GM21381 (cell line): ENCODE measurements at regions not wholly inside any gene's neighbourhood (a gene's known extent, or its start where the extent isn't known, plus 50 kb on each side); places are given as distances from the start of the nearest gene placed in this dataset.
"Not testable (repeated sequence)": the region's sequence is repeated elsewhere in the genome, so short reads cannot be mapped to it uniquely, and the experiment has no call there.

ENCODE experiments used
- ATAC-seq: cut with Tn5 transposase; IDR thresholded peaks from one replicate; pipeline ENCODE4 v1.9.1; 2021; ENCODE audit warnings: mild to moderate bottlenecking, moderate library complexity; ENCODE audit not compliant: unreplicated experiment

GRCh38 chr2:217360111-217360510, 500.2 kb upstream of the TNP1 start:
- ATAC-seq = no peak

- no peak for ATAC-seq
Observed at GRCh38 chr2:217357886-217358620, 498.2 kb upstream of the TNP1 start.

DNA sequence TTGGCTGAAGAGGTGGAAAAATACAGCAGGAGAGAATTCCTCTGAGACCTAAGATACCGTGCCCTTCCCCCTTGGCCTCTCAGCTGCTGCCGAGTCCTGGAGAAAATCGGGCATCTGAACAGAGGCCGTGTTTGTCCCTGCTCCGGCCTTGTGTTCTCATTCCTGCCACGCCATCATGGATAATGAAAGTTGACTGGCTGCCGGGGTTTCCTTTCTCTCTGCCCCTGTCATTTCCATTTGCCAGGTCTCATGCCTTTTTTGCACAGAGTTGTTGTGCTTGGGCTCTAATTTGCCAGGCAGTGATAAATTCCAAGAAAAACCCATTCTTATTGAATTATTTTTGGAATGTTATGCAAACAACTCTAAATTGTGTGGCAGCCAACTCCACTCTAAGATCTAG, 496.9 kb upstream of the TNP1 start:
- ATAC-seq = no peak

DNA sequence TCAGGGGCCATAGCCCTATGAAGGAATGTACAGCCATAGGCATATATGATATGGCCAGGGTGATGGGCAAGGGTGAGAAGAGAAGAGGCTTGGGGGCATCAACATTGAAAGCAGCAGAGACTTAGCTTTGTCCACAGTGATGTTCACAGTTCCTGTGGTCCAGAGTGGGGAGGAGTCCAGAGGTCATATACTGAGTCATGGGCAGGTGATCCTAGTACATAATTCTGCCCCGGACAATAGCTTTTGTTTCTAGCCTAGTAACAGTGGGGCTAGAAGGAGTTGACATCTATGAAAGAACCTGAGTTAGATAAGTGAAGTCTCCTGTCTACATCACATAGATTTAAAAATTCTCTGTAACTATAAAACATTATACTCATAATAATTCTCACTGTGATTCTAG, 496.3 kb upstream of the TNP1 start:
- ATAC-seq = no peak

- ATAC-seq = no peak
Observed at GRCh38 chr2:217353591-217353990, 493.7 kb upstream of the TNP1 start.

GRCh38 chr2:217351378-217351777, 491.5 kb upstream of the TNP1 start:
- ATAC-seq = no peak

- ATAC-seq = no peak
Observed at GRCh38 chr2:217349251-217349650, 489.4 kb upstream of the TNP1 start.

- not testable (repeated sequence) for ATAC-seq
Observed at GRCh38 chr2:217347630-217348029, 487.8 kb upstream of the TNP1 start.

DNA sequence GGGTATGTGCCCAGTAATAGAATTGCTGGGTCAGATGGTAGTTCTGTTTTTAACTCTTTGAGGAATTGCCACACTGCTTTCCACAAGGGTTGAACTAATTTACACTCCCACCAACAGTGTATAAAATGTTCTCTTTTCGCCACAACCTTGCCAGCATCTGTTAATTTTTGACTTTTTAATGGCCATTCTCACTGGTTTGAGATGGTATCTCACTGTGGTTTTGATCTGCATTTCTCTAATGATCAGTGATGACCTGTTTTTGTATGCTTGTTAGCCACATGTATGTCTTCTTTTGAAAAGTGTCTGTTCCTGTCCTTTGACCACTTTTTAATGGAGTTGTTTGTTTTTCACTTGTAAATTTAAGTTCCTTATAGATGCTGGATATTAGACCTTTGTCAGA, 486.2 kb upstream of the TNP1 start:
- not testable (repeated sequence) for ATAC-seq

DNA sequence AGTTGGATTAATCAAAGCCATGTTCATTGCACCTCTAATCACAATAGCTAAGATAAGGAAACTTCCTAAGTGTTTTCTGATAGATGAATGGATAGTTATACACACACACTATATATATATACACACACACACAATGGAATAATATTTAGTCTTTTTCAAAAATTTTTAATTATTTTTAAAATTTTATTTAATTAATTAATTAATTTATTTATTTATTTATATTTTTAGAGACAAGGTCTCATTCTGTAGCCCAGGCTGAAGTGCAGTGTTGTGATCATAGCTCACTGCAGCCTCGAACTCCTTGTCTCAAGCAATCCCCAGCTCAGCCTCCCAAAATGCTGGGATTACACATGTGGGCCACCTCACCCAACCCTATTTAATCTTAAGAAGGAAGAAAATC, 481.0 kb upstream of the TNP1 start:
- no peak for ATAC-seq

DNA sequence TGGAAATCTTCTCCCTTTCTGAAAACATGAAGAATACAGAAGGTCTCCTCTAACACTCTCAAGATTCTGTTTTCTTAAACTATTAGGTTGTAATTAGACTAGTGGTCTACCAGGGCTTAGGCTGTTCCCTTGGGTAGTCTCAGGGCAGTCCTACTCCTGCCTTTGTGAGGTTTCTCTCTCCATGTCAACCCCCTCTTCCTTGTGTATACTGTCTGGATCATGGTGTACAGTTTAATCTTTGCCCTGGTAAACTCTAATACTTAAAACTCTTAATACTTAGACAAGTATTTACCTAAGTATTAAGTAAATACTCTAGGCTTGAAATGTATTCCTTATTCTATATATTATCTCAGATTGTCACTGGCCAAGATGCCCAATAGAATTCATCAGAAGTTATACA, 480.3 kb upstream of the TNP1 start:
- ATAC-seq = no peak

GRCh38 chr2:217339753-217340152, 479.9 kb upstream of the TNP1 start:
- no peak for ATAC-seq

- ATAC-seq = no peak
Observed at GRCh38 chr2:217338306-217338916, 478.5 kb upstream of the TNP1 start.

DNA sequence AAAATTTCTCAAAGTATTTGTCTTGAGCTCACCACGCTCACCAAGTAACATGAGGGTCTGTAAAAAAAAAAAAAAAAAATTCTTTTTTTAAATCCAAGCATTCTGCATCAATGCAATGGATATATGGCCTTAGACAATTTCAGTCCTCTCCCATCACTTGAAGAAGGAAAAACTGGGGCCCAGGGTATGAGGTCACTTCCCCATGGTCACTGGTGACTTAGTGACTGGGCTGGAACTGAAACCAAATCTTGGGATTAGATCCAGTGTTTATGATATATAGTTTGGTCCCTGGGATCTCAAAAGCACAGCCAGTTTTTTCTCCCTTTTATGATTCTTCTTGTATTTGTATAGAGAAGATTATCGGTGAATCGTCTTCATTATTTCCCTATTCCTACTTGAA, 477.9 kb upstream of the TNP1 start:
- ATAC-seq = no peak

- ATAC-seq = no peak
Observed at GRCh38 chr2:217336694-217337093, 476.8 kb upstream of the TNP1 start.

DNA sequence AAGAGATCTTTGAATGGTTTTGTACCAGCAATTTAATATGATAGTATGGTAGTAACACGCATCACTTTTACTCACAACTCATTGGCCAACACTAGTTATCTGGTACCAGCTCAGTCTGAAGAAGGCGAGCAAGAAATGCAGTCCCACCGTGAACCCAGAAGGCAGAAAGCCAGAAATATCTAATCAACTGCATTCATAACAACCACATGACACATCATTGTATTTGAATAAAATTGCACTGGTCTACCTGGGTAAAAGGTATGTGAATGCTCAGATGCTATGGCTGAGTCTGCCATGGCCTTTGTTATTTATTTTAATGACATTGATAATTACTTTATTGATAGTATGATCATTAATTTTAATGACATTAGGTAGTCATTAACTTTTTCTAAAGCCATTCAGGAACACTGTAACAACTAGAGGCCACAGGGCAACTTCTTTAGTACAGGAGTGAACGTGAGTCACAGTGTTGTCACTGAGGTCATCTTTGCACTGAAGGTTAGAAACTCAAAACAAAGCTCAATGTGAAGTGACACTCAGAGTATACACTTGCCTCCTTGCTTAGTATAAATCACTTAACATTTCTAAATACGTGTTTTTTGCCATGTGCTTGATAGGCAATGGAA, 475.6 kb upstream of the TNP1 start:
- ATAC-seq = no peak

DNA sequence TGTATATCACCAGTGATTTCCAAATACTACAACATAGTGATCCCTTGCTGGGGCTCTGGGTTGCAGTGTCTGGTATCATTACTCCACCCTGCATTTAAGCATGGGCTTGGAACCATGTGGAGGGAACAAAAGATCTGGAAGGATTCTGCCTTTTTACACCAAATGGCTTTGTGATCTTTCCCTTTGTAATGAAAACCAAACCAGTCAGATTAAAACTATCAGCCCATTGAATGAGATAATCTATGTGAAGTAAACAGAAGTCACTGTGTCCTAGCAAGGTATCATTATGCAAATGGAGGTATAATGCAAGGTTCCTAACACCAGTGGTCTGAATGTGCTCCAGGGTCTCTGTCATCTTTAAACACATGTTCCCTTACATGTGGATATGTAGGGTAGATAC, 474.7 kb upstream of the TNP1 start:
- no peak for ATAC-seq

GRCh38 chr2:217332866-217333265, 473.0 kb upstream of the TNP1 start:
- ATAC-seq = no peak

DNA sequence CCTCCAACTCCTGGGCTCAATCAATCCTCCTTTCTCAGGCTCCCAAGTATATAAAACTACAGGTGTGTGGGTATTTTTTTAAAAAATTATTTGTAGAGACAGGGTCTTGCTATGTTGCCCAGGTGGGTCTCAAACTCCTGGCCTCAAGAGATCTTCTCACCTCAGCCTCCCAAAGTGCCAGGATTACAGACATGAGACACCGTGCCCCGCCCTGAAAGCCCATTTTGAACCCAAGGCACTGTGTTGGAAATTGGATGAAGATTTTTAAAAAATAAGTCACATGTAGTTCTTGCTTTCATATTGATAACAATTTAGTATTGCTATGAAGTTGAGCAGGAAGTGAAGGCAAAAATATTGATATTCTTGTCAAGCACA, 472.5 kb upstream of the TNP1 start:
- ATAC-seq = no peak

DNA sequence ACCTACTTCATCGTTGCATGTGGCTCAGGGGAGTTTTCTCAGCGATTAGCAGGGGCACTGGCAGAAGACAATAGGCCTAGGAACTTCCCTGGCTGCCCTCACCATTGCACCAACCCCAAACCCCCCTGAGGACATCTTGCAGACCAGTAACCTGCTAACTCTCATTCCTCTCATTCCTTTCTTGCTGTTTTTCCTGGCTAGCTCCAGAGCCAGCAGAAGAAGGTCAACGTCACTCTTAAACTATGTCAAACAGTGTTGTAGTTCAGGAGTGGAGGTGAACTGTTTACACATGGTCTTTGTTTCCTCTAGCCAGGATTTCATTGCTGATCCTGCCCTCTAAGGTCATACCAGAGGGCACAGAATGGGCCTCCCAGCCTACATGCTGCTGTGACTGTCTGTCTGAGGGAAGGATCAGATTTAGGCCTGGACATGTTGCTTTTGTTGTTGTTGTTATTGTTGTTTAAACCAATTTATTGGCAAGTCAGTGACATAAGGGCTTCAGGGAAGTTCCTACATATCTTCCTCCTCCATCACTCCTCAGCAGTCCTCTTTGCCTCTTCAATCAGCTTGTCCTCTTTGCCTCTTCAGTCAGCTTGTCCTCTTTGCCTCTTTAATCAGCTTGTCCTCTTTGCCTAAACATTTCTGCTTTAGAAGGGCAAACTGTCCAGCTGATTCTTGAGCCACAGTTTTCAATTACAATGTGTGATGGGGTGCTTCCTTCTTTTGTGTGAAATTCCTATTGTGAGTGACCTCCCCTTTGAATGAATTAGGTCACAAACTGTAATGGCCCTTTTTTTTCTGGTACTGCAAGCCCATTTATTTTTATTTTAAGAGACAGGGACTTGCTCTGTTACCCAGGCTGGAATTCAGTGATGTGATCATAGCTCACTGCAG, 471.9 kb upstream of the TNP1 start:
- ATAC-seq = no peak

DNA sequence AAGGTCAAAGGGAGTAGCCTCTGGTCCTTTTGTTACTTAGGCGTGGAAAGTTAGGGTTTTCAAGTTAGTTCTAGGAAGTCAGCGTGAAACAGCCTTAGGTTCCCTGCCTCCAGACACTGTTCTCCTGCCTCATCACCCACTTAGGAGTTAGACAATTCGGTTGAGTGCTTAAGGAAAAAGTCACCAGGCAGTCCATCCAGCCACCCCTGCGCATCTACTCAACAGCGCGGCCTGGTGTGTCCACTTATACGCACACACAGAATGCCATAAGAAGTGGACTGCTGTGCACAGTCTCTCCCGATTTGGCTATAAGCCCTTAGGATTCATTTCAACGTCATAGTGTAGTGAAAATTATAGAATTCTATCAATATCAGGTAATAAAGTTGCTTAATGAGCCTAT, 470.8 kb upstream of the TNP1 start:
- ATAC-seq = no peak
